Ovary (tissue), 7 donors: ENCODE measurements at regions not wholly inside any gene's neighbourhood (a gene's known extent, or its start where the extent isn't known, plus 50 kb on each side); places are given as distances from the start of the nearest gene placed in this dataset.

ENCODE experiments used
- DNase-seq, 5 donors: peaks; one replicate each; pipeline ENCODE4 v3.0.0-alpha.2; 2019 to 2020
- H3K27ac ChIP-seq, 2 donors: fragments of 200-600 bp; one replicate each; pipeline versions ENCODE4 v1.5.1 to v1.8.0; 2019 to 2022
- H3K27me3 ChIP-seq: fragments of 200-600 bp; one replicate; pipeline ENCODE4 v1.8.0; 2022
- H3K36me3 ChIP-seq: fragments of 200-600 bp; sonication (generic); one replicate; pipeline ENCODE4 v1.5.1; 2019
- H3K4me1 ChIP-seq: one replicate; pipeline ENCODE4 v1.8.1; 2013; ENCODE audit warnings: mild to moderate bottlenecking, moderate library complexity; ENCODE audit not compliant: insufficient read depth
- H3K4me3 ChIP-seq: fragments of 200-600 bp; sonication (generic); one replicate; pipeline ENCODE4 v1.5.1; 2017
- H3K9me3 ChIP-seq, 2 donors: fragments of 200-600 bp in 1 of 2; sonication (generic) in 1 of 2; one replicate each; pipeline versions ENCODE4 v1.5.1 to v1.8.1; 2013 to 2019; ENCODE audit warnings: mild to moderate bottlenecking in 1 of 2, moderate library complexity in 1 of 2
- EP300 ChIP-seq: sonication (generic); formaldehyde crosslinking; IDR thresholded peaks from one replicate; pipeline ENCODE4 v1.6.1; 2017; ENCODE audit warnings: antibody characterized with exemption
- POLR2A ChIP-seq: fragments of 450-650 bp; IDR thresholded peaks from one replicate; pipeline ENCODE4 v1.6.1; 2017; ENCODE audit warnings: antibody characterized with exemption, mild to moderate bottlenecking, moderate library complexity
- WGBS, 3 donors: extraction: QIAGEN DNeasy Blood & Tissue Kit in 1 of 3; methylation state at CpG; one replicate each; pipeline versions ENCODE4 v1.1.5 to v1.1.7; 2013 to 2017; 5-methylcytosine and 5-hydroxymethylcytosine counted together
- intact Hi-C, 4 donors: fragments of 100-400 bp; cut with DNase I; formaldehyde crosslinking; loops; one replicate each; pipeline versions ENCODE4 v1.11.0 to v1.15.1; 2022 to 2023
- TF ChIP-seq, protein P1 (sequence below), 3 donors: fragments of 450-650 bp in 2 of 3; fragments of 200-600 bp in 1 of 3; IDR thresholded peaks; one replicate each; pipeline versions ENCODE4 v1.5.1 to v1.8.0; 2016 to 2022; ENCODE audit warnings: antibody characterized with exemption in 3 of 3, mild to moderate bottlenecking in 1 of 3
- donor health status: DM: no; HTN: no; CAD: no; lungs with moderate emphysema.
- donor health status: DM: no; HTN: no; CAD: no.
- donor health status: Bipolar disorder and iron deficiency.
- donor health status: DM: no; HTN: no; CAD: no.
- donor health status: DM: yes; HTN: yes; CAD: no.

DNA sequence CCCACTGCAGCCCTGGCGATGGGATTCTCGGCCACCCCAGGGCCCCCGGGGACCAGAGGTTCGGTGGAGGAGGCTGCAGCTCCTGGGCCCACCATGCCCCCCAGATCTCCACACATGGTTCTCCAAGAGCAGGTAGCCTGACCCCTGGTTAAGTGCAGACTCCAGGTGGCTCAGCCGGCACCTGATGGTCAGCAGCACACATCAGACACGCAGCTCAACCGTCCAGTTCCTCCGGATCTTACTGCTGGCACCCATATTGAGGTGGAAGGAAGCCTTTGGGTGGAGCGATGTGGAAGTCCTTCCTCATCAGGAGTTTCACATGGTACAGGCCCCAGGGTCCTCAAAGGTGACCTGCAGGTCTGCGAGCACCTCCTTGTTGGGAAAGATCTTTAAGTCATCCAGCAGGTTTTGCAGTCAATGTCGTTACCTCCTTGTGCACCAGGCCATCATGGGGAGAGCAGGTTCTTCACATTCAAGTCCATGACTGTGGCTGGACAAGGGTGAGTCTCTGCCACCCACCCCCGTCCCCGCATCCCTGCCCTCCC is 74.2 kb upstream of the EEPD1 start:
- no peak overlapping the region for H3K27ac ChIP-seq
- WGBS, 3 donors, result 95 to 98% (median 97%) methylated on average over 13 of the region's 13 CpGs
- no peaks in the 10 kb centered on the region for H3K36me3 ChIP-seq
- intact Hi-C loops, result no loop called here
- no peaks in the 10 kb centered on the region for H3K4me1 ChIP-seq
- DNase-seq, result no peak
- no peak for TF ChIP-seq EP300
- TF ChIP-seq POLR2A, result no peak
- TF ChIP-seq, protein P1, sequence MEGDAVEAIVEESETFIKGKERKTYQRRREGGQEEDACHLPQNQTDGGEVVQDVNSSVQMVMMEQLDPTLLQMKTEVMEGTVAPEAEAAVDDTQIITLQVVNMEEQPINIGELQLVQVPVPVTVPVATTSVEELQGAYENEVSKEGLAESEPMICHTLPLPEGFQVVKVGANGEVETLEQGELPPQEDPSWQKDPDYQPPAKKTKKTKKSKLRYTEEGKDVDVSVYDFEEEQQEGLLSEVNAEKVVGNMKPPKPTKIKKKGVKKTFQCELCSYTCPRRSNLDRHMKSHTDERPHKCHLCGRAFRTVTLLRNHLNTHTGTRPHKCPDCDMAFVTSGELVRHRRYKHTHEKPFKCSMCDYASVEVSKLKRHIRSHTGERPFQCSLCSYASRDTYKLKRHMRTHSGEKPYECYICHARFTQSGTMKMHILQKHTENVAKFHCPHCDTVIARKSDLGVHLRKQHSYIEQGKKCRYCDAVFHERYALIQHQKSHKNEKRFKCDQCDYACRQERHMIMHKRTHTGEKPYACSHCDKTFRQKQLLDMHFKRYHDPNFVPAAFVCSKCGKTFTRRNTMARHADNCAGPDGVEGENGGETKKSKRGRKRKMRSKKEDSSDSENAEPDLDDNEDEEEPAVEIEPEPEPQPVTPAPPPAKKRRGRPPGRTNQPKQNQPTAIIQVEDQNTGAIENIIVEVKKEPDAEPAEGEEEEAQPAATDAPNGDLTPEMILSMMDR (IDR thresholded peaks at IDR 0.05), result no peak
- no peak overlapping the region for H3K4me3 ChIP-seq
- no peaks in the 10 kb centered on the region for H3K27me3 ChIP-seq
- H3K9me3 ChIP-seq, result no peaks in the 10 kb centered on the region

DNA sequence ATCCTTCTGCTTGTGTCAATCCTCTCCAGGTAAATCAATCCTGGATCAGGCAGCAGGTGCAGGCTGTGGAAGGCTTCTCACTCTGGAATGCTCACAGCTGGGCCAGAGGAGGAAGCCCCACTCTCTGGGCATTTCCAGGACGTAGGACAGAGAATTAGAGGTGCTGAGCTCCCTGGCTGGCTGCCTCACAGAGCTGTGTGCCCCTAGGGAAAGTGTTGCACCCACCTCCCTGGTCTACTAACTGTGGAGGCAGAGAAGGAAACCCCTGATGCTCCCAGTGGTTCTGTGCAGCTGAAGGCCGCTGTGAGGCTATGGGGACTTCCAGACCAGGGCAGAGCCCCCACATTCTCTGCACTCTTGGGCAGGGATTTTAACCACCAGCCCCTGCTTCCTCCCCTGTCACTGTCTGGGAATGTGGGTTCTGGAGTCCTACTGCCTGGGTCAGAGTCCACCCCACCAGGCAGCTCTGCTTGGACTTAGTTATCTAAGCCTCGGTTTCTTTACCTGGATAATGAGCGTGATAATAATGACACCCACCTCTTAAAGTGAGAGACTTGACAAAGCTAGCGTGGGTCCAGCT is 73.5 kb upstream of the EEPD1 start:
- intact Hi-C loops, result no loop called here
- Histone ChIP-seq H3K4me3 (no peak overlapping the region), H3K27me3 (no peaks in the 10 kb centered on the region), H3K4me1 (no peaks in the 10 kb centered on the region), H3K9me3 (no peaks in the 10 kb centered on the region), H3K27ac (no peak overlapping the region), H3K36me3 (no peaks in the 10 kb centered on the region)
- WGBS, 3 donors, result 82 to 91% (median 90%) methylated on average over 5 of the region's 5 CpGs
- TF ChIP-seq, protein P1 (IDR thresholded peaks at IDR 0.05), result no peak
- TF ChIP-seq EP300 (no peak), POLR2A (no peak)
- DNase-seq, result no peak

DNA sequence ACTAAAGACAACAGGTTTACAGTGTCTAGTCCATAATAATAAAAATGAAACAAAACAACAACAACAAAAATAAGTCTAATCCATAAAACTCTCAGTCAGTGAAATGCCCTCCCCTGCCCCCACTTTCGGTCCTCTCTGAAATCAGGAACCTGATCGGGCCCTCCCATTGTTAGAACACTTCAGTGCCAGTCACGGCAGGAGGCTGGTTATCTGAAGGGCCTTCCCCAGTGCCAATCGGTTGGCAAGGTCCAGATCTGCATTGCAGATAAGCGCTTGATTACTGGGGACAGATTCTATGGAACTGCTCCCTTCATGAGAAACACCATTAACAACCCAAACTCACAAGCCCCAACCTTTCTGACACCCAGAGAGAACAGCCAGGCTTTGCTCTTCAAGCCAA is 72.2 kb upstream of the EEPD1 start:
- no peaks in the 10 kb centered on the region for H3K36me3 ChIP-seq
- no peak overlapping the region for H3K4me3 ChIP-seq
- no peak for DNase-seq
- no peak overlapping the region for H3K27ac ChIP-seq
- no peaks in the 10 kb centered on the region for H3K4me1 ChIP-seq
- intact Hi-C loops, result no loop called here
- H3K27me3 ChIP-seq, result no peaks in the 10 kb centered on the region
- no peaks in the 10 kb centered on the region for H3K9me3 ChIP-seq
- TF ChIP-seq POLR2A (no peak), EP300 (no peak)
- TF ChIP-seq, protein P1 (IDR thresholded peaks at IDR 0.05), result no peak
- WGBS, 3 donors, result 91 to 95% (median 92%) methylated on average over 5 of the region's 5 CpGs

DNA sequence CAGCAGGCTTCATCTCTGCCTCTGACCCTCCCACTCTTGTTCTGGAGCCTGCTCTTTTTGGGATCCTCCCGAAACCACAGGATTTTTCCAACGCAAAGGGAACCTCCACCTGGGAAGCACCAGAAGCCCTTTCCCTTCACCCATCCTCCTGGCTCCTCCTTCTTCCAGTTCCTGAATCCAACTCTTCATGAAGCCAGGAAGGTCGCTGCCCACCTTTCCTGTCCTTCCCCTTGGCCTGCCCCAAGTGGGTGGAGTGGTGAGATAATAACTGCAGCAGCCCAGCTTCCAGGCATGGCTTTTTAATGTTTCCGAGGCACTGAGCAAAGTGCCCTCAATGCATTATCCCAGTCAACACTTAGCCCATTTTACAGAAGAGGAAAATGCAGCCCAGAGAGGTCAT is 70.8 kb upstream of the EEPD1 start:
- no peaks in the 10 kb centered on the region for H3K27me3 ChIP-seq
- WGBS, 3 donors, result 48 to 65% (median 65%) methylated on average over 4 of the region's 4 CpGs
- no peak for TF ChIP-seq POLR2A
- TF ChIP-seq, protein P1 (IDR thresholded peaks at IDR 0.05), result no peak
- TF ChIP-seq EP300, result no peak
- H3K4me3 ChIP-seq, result no peak overlapping the region
- intact Hi-C loops, result no loop called here
- no peaks in the 10 kb centered on the region for H3K9me3 ChIP-seq
- DNase-seq, result no peak
- no peaks in the 10 kb centered on the region for H3K36me3 ChIP-seq
- no peaks in the 10 kb centered on the region for H3K4me1 ChIP-seq
- no peak overlapping the region for H3K27ac ChIP-seq
